ENCODE measurements at regions not wholly inside any gene's neighbourhood (a gene's known extent, or its start where the extent isn't known, plus 50 kb on each side); places are given as distances from the start of the nearest gene placed in this dataset.

- Mint-ChIP-seq H3K9me3 (no peaks in the 10 kb centered on the region), H3K4me3 (no peak overlapping the region), H3K27me3 (ENCODE audit: low read depth in 2 of 2) (peaks cover 18 to 30% of the 10 kb centered on the region in 2 donors), H3K4me1 (no peaks in the 10 kb centered on the region), H3K36me3 (no peaks in the 10 kb centered on the region), H3K27ac (no peak overlapping the region)
- Histone ChIP-seq H3K27ac (ENCODE audit: low read length) (no peak overlapping the region), H3K4me3 (ENCODE audit: low read length) (no peak overlapping the region), H3K36me3 (ENCODE audit: control insufficient read depth, insufficient read depth, low read length) (no peaks in the 10 kb centered on the region), H3K9me3 (ENCODE audit: control insufficient read depth, insufficient read depth, low read length) (no peaks in the 10 kb centered on the region), H3K27me3 (ENCODE audit: control insufficient read depth, insufficient read depth, low read length) (no peaks in the 10 kb centered on the region), H3K4me1 (ENCODE audit: control insufficient read depth, insufficient read depth, low read length) (no peaks in the 10 kb centered on the region)
- intact Hi-C loops (cut with micrococcal nuclease), result no loop called here
- TF ChIP-seq, protein P1, sequence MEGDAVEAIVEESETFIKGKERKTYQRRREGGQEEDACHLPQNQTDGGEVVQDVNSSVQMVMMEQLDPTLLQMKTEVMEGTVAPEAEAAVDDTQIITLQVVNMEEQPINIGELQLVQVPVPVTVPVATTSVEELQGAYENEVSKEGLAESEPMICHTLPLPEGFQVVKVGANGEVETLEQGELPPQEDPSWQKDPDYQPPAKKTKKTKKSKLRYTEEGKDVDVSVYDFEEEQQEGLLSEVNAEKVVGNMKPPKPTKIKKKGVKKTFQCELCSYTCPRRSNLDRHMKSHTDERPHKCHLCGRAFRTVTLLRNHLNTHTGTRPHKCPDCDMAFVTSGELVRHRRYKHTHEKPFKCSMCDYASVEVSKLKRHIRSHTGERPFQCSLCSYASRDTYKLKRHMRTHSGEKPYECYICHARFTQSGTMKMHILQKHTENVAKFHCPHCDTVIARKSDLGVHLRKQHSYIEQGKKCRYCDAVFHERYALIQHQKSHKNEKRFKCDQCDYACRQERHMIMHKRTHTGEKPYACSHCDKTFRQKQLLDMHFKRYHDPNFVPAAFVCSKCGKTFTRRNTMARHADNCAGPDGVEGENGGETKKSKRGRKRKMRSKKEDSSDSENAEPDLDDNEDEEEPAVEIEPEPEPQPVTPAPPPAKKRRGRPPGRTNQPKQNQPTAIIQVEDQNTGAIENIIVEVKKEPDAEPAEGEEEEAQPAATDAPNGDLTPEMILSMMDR (IDR thresholded peaks at IDR 0.05), result no peak
- 94% methylated on average over 7 of the region's 8 CpGs for WGBS (ENCODE audit: insufficient coverage)
- no peak for ATAC-seq
- DNase-seq, result no peak
Measured at GRCh38 chr11:116184763-116185162, 588.0 kb downstream of the BUD13 start.

DNA sequence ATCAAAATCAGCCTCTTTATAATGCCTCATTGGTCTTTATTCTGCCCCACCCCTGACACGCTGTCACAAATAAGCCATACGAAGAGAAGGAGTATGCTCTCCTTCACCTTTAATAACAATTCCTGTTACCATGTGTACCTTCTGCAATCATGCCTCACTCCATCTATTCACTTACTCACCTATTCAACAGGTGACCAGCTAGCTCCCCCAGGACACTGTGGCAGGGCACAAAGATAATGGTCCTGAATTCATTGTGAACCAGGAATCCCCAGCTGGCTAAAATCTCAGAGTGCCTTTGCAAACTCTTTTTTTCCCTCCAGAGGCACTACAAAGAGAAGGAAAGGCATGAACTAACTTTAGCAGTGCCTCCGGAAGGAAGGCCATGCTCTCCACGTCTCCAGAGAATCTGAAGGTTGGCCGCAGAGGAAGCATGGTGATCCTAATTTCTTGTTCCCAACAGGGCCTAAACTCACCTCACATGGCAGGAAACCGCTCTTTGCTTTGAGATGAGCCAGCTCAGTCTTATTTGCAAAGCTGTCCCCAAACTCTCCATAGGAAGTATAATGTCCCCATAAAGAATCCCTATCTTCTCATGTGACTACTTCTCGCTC lies 590.3 kb downstream of the BUD13 start:
- H3K4me1 Mint-ChIP-seq, result no peaks in the 10 kb centered on the region
- no peak overlapping the region for H3K27ac ChIP-seq (ENCODE audit: low read length)
- no peak overlapping the region for H3K4me3 ChIP-seq (ENCODE audit: low read length)
- TF ChIP-seq, protein P1 (IDR thresholded peaks at IDR 0.05), result no peak
- no peaks in the 10 kb centered on the region for H3K4me1 ChIP-seq (ENCODE audit: control insufficient read depth, insufficient read depth, low read length)
- intact Hi-C loops (cut with micrococcal nuclease), result no loop called here
- no peaks in the 10 kb centered on the region for H3K36me3 Mint-ChIP-seq
- no peaks in the 10 kb centered on the region for H3K27me3 ChIP-seq (ENCODE audit: control insufficient read depth, insufficient read depth, low read length)
- no peak overlapping the region for H3K27ac Mint-ChIP-seq
- no peaks in the 10 kb centered on the region for H3K9me3 ChIP-seq (ENCODE audit: control insufficient read depth, insufficient read depth, low read length)
- DNase-seq, result no peak
- H3K9me3 Mint-ChIP-seq, result no peaks in the 10 kb centered on the region
- no peak for ATAC-seq
- H3K4me3 Mint-ChIP-seq, result no peak overlapping the region
- 88% methylated on average over 7 of the region's 7 CpGs for WGBS (ENCODE audit: insufficient coverage)
- no peaks in the 10 kb centered on the region for H3K36me3 ChIP-seq (ENCODE audit: control insufficient read depth, insufficient read depth, low read length)
- H3K27me3 Mint-ChIP-seq (ENCODE audit: low read depth in 2 of 2), result peaks cover 7 to 23% of the 10 kb centered on the region in 2 donors

- Mint-ChIP-seq H3K9me3 (no peaks in the 10 kb centered on the region), H3K4me1 (peaks cover 0 to 5% of the 10 kb centered on the region in 2 donors), H3K36me3 (no peaks in the 10 kb centered on the region), H3K4me3 (no peak overlapping the region), H3K27me3 (ENCODE audit: low read depth in 2 of 2) (peaks cover 7 to 33% of the 10 kb centered on the region in 2 donors), H3K27ac (no peak overlapping the region)
- H3K27me3 ChIP-seq (ENCODE audit: control insufficient read depth, insufficient read depth, low read length), result no peaks in the 10 kb centered on the region
- no peak overlapping the region for H3K27ac ChIP-seq (ENCODE audit: low read length)
- intact Hi-C loops (cut with micrococcal nuclease), result no loop called here
- DNase-seq, result no peak
- no peaks in the 10 kb centered on the region for H3K4me1 ChIP-seq (ENCODE audit: control insufficient read depth, insufficient read depth, low read length)
- WGBS (ENCODE audit: insufficient coverage), result 81% methylated on average over 13 of the region's 13 CpGs
- H3K36me3 ChIP-seq (ENCODE audit: control insufficient read depth, insufficient read depth, low read length), result no peaks in the 10 kb centered on the region
- H3K4me3 ChIP-seq (ENCODE audit: low read length), result no peak overlapping the region
- ATAC-seq, result no peak
- H3K9me3 ChIP-seq (ENCODE audit: control insufficient read depth, insufficient read depth, low read length), result no peaks in the 10 kb centered on the region
- TF ChIP-seq, protein P1 (IDR thresholded peaks at IDR 0.05), result no peak
Measured at GRCh38 chr11:116180806-116181600, 591.8 kb downstream of the BUD13 start.
